ENCODE measurements at regions not wholly inside any gene's neighbourhood (a gene's known extent, or its start where the extent isn't known, plus 50 kb on each side); places are given as distances from the start of the nearest gene placed in this dataset.

DNA sequence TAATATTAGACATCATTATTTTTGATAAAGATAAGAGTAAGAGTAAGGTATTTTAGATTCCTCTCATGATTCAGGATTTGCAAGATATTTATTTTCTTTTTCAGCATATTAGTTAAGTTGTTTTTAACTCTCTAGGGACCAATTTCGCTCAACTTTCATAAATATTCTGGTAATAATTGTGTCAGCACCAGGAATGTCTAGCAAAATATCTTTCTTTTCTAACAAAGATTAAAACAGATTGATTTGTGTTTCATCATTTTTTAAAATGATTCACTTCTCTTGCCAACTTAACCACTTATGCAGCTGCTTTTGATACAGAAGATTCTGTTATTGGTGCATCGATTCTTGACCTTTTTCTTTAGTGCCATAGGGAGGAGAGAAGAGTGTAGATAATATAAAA, 172.8 kb upstream of the PTGFR start:
- Histone ChIP-seq H3K4me3 (no peak overlapping the region), H3K36me3 (no peaks in the 10 kb centered on the region), H3K27ac (no peak overlapping the region), H3K4me1 (no peaks in the 10 kb centered on the region), H3K9me3 (no peaks in the 10 kb centered on the region), H3K9ac (ENCODE audit: low read depth in 2 of 2, low read length in 2 of 2) (no peak overlapping the region), H3K27me3 (no peaks in the 10 kb centered on the region)
- DNase-seq, result no peak
- intact Hi-C loops (cut with DNase I), result no loop called here
- TF ChIP-seq, protein P1, sequence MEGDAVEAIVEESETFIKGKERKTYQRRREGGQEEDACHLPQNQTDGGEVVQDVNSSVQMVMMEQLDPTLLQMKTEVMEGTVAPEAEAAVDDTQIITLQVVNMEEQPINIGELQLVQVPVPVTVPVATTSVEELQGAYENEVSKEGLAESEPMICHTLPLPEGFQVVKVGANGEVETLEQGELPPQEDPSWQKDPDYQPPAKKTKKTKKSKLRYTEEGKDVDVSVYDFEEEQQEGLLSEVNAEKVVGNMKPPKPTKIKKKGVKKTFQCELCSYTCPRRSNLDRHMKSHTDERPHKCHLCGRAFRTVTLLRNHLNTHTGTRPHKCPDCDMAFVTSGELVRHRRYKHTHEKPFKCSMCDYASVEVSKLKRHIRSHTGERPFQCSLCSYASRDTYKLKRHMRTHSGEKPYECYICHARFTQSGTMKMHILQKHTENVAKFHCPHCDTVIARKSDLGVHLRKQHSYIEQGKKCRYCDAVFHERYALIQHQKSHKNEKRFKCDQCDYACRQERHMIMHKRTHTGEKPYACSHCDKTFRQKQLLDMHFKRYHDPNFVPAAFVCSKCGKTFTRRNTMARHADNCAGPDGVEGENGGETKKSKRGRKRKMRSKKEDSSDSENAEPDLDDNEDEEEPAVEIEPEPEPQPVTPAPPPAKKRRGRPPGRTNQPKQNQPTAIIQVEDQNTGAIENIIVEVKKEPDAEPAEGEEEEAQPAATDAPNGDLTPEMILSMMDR (IDR thresholded peaks at IDR 0.05), result no peak

DNA sequence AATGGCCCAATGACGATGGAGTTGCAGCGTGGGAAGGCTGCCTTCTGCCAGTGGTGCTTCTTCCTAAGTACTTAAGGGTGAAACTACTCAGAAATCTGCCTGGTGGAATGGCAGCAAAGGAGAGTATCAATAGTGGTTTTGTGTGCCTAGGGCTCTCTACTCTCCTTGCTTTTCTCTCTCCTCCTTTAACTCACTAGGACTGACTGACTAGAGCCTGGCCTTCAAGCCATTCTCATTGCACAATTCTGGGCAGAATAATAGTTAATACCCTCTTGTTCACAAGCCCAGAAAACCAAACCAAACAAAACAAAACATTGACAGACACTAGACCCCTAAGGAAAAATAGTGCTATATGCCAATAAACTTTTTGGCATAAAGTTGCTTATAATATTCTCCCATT, 171.2 kb upstream of the PTGFR start:
- intact Hi-C loops (cut with DNase I), result no loop called here
- H3K27ac ChIP-seq, result no peak overlapping the region
- DNase-seq, result no peak

DNA sequence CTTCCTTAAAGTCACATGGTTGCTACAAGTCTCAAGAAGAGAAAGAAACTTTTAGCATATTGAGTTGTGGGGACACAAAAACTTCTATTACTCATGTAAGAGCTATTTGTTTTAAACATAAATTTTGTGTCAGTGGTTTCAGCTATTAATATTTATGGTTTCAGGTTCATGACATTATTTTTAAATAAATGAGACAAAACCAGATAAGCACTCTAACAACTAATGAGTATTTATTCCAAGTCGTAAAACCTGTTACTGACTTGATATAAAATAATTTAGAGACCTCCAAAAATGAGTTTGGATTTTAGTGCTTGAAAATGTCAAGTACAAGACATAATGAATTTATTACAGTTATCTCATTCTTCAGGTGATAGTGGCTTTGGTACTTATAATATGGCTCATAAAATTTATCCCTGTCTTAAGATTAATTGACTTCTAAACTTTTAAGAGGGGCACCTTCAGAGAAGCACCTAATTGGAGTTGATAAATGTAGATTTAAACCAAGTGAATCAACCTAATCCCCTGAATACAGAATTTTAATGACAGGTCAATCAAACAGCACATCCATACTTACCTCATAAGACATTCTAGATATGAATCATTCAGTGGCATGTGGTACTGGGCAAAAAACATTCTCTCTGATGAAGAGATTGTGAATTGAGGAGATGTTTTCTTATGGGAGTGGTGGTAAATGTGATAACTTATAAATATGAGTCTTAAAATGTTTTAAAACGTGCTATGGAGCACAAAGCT, 167.7 kb upstream of the PTGFR start:
- intact Hi-C loops (cut with DNase I), result no loop called here
- H3K9me3 ChIP-seq, result no peaks in the 10 kb centered on the region
- H3K27ac ChIP-seq, result no peak overlapping the region
- no peaks in the 10 kb centered on the region for H3K36me3 ChIP-seq
- no peak overlapping the region for H3K4me3 ChIP-seq
- no peaks in the 10 kb centered on the region for H3K4me1 ChIP-seq
- no peak overlapping the region for H3K9ac ChIP-seq (ENCODE audit: low read depth in 2 of 2, low read length in 2 of 2)
- TF ChIP-seq, protein P1 (IDR thresholded peaks at IDR 0.05), result no peak
- no peak for DNase-seq
- H3K27me3 ChIP-seq, result no peaks in the 10 kb centered on the region

More for the DNA sequence above, 171.2 kb upstream of the PTGFR start:
- Histone ChIP-seq H3K9me3 (no peaks in the 10 kb centered on the region), H3K27me3 (no peaks in the 10 kb centered on the region), H3K4me3 (no peak overlapping the region), H3K36me3 (no peaks in the 10 kb centered on the region), H3K9ac (ENCODE audit: low read depth in 2 of 2, low read length in 2 of 2) (no peak overlapping the region), H3K4me1 (no peaks in the 10 kb centered on the region)
- TF ChIP-seq, protein P1 (IDR thresholded peaks at IDR 0.05), result no peak

DNA sequence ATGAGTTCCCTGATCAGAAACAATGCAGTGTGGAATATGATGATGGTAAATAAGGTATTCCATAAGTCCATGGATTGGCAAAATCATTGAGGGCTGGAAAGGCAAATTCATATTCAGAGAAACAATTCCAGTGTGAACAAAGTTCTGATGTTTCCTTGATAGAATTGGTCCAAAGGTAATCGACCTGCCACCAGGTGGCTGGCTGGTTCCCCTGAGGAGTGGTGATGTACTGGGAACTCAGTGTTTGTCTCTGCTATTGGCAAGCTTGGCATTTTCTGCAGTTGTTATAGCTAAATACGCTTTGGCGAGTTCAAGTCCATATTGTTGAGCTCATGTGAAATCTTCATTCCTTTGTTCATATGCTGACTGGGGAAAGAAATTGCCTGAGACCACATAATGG, 165.5 kb upstream of the PTGFR start:
- Histone ChIP-seq H3K36me3 (no peaks in the 10 kb centered on the region), H3K9ac (ENCODE audit: low read depth in 2 of 2, low read length in 2 of 2) (no peak overlapping the region), H3K4me1 (no peaks in the 10 kb centered on the region), H3K9me3 (no peaks in the 10 kb centered on the region), H3K27me3 (no peaks in the 10 kb centered on the region), H3K4me3 (no peak overlapping the region), H3K27ac (no peak overlapping the region)
- intact Hi-C loops (cut with DNase I), result no loop called here
- DNase-seq, result no peak
- TF ChIP-seq, protein P1 (IDR thresholded peaks at IDR 0.05), result no peak

DNA sequence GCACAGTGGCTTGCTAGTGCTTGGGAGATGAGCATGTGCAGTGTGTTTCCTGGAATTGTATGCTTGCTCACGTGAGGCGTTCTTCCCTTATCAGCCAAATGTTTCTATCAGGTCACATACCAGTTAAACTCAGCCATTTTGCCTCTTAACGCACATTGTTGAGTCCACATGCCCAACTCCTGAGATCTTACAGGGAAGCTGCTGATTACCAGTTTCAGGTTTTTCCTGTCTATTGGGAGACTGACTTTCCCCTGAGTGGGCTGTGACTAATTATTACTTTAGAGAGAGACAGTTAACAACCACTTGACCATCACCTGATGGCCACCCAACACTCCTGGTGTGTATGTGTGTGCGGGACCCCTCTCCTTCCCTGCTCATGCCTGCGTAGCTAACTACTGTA, 161.3 kb upstream of the PTGFR start:
- H3K36me3 ChIP-seq, result no peaks in the 10 kb centered on the region
- TF ChIP-seq, protein P1 (IDR thresholded peaks at IDR 0.05), result no peak
- H3K9ac ChIP-seq (ENCODE audit: low read depth in 2 of 2, low read length in 2 of 2), result no peak overlapping the region
- intact Hi-C loops (cut with DNase I), result no loop called here
- no peak overlapping the region for H3K4me3 ChIP-seq
- no peak for DNase-seq
- H3K27me3 ChIP-seq, result no peaks in the 10 kb centered on the region
- H3K4me1 ChIP-seq, result no peaks in the 10 kb centered on the region
- no peak overlapping the region for H3K27ac ChIP-seq
- no peaks in the 10 kb centered on the region for H3K9me3 ChIP-seq
